Osteoblast (primary cell): ENCODE measurements at regions not wholly inside any gene's neighbourhood (a gene's known extent, or its start where the extent isn't known, plus 50 kb on each side); places are given as distances from the start of the nearest gene placed in this dataset.

Source experiments
- DNase-seq: peaks from one replicate; pipeline ENCODE4 v3.0.0; 2011; ENCODE audit warnings: low spot score, mixed read lengths; ENCODE audit not compliant: insufficient read length; ENCODE audit errors: missing footprints
- H2AFZ ChIP-seq: 2 replicates; pipeline ENCODE4 v1.6.0; 2011; ENCODE audit warnings: mild to moderate bottlenecking, low read length
- H3K27ac ChIP-seq: 2 replicates; pipeline ENCODE4 v1.5.1; 2011; ENCODE audit warnings: mild to moderate bottlenecking, low read depth, low read length, moderate library complexity
- H3K27me3 ChIP-seq: 2 replicates; pipeline ENCODE4 v1.6.0; 2012; ENCODE audit warnings: mild to moderate bottlenecking, control low read depth, inconsistent platforms, low read length, moderate library complexity; ENCODE audit not compliant: insufficient read depth
- H3K36me3 ChIP-seq: 2 replicates; pipeline ENCODE4 v1.5.1; 2011; ENCODE audit warnings: mild to moderate bottlenecking, low read length, control low read depth, moderate library complexity; ENCODE audit not compliant: insufficient read depth
- H3K4me1 ChIP-seq: 2 replicates; pipeline ENCODE4 v1.5.1; 2011; ENCODE audit warnings: mild to moderate bottlenecking, low read length, control low read depth, moderate library complexity; ENCODE audit not compliant: insufficient read depth
- H3K4me2 ChIP-seq: 2 replicates; pipeline ENCODE4 v1.6.0; 2011; ENCODE audit warnings: mild to moderate bottlenecking, low read length; ENCODE audit not compliant: insufficient read depth
- H3K4me3 ChIP-seq: fragments of 200-600 bp; sonication (generic); 3 replicates; pipeline ENCODE4 v1.5.1; 2012; ENCODE audit warnings: mild to moderate bottlenecking, low read length, inconsistent platforms; ENCODE audit not compliant: insufficient read depth
- H3K79me2 ChIP-seq: 2 replicates; pipeline ENCODE4 v1.6.0; 2012; ENCODE audit warnings: mild to moderate bottlenecking, low read length, control low read depth, inconsistent platforms; ENCODE audit not compliant: insufficient read depth
- H3K9me3 ChIP-seq: 2 replicates; pipeline ENCODE4 v1.5.1; 2011; ENCODE audit warnings: low read depth, low read length, control low read depth
- H4K20me1 ChIP-seq: 2 replicates; pipeline ENCODE4 v1.6.0; 2012; ENCODE audit warnings: mild to moderate bottlenecking, low read length, control low read depth; ENCODE audit not compliant: insufficient read depth
- CTCF ChIP-seq: IDR thresholded peaks from 2 replicates; pipeline ENCODE4 v1.5.1; 2011; ENCODE audit warnings: mild to moderate bottlenecking, low read depth, low read length, moderate library complexity; ENCODE audit errors: extremely low read depth

- TF ChIP-seq CTCF: no peak
- Histone ChIP-seq H3K4me3 (no peak overlapping the region), H3K4me1 (no peaks in the 10 kb centered on the region), H3K36me3 (no peaks in the 10 kb centered on the region), H3K9me3 (peaks cover 5% of the 10 kb centered on the region), H3K27me3 (no peaks in the 10 kb centered on the region), H3K27ac (no peak overlapping the region), H3K4me2 (no peak overlapping the region), H4K20me1 (no peaks in the 10 kb centered on the region), H3K79me2 (no peaks in the 10 kb centered on the region), H2AFZ (no peak overlapping the region)
- no peak for DNase-seq
Measured at GRCh38 chr2:123777116-123777515, 248.0 kb upstream of the CNTNAP5 start.

GRCh38 chr2:123783164-123783563 is 241.9 kb upstream of the CNTNAP5 start:
- Histone ChIP-seq H3K27me3 (no peaks in the 10 kb centered on the region), H3K27ac (no peak overlapping the region), H2AFZ (no peak overlapping the region), H3K79me2 (no peaks in the 10 kb centered on the region), H3K36me3 (no peaks in the 10 kb centered on the region), H4K20me1 (no peaks in the 10 kb centered on the region), H3K9me3 (no peaks in the 10 kb centered on the region), H3K4me3 (no peak overlapping the region), H3K4me2 (no peak overlapping the region), H3K4me1 (no peaks in the 10 kb centered on the region)
- no peak for DNase-seq
- no peak for TF ChIP-seq CTCF

GRCh38 chr2:123785332-123785731 is 239.8 kb upstream of the CNTNAP5 start:
- TF ChIP-seq CTCF: no peak
- no peaks in the 10 kb centered on the region for H3K79me2 ChIP-seq

GRCh38 chr2:123791207-123791606 is 233.9 kb upstream of the CNTNAP5 start:
- Histone ChIP-seq H3K27ac (no peak overlapping the region), H2AFZ (no peak overlapping the region), H3K27me3 (no peaks in the 10 kb centered on the region), H3K36me3 (no peaks in the 10 kb centered on the region), H3K9me3 (peaks cover 2% of the 10 kb centered on the region), H3K79me2 (no peaks in the 10 kb centered on the region), H3K4me3 (no peak overlapping the region), H3K4me2 (no peak overlapping the region), H3K4me1 (no peaks in the 10 kb centered on the region), H4K20me1 (no peaks in the 10 kb centered on the region)
- TF ChIP-seq CTCF: no peak
- DNase-seq: no peak

More at GRCh38 chr2:123785332-123785731, 239.8 kb upstream of the CNTNAP5 start:
- H3K27me3 ChIP-seq: no peaks in the 10 kb centered on the region
- H2AFZ ChIP-seq: no peak overlapping the region
- DNase-seq: no peak
- H3K36me3 ChIP-seq: no peaks in the 10 kb centered on the region
- no peaks in the 10 kb centered on the region for H3K9me3 ChIP-seq
- no peak overlapping the region for H3K4me3 ChIP-seq
- no peak overlapping the region for H3K4me2 ChIP-seq
- no peaks in the 10 kb centered on the region for H4K20me1 ChIP-seq
- H3K27ac ChIP-seq: no peak overlapping the region
- no peaks in the 10 kb centered on the region for H3K4me1 ChIP-seq
